ENCODE measurements at regions not wholly inside any gene's neighbourhood (a gene's known extent, or its start where the extent isn't known, plus 50 kb on each side); places are given as distances from the start of the nearest gene placed in this dataset.
"Not testable (repeated sequence)": the region's sequence is repeated elsewhere in the genome, so short reads cannot be mapped to it uniquely, and the experiment has no call there.

- no peak for DNase-seq
These were observed 123.7 kb upstream of the FAM3C start for GRCh38 chr7:121519548-121520521.

- no peak for DNase-seq
These were observed 121.5 kb upstream of the FAM3C start for GRCh38 chr7:121517591-121517990.

GRCh38 chr7:121516821-121517220, 120.7 kb upstream of the FAM3C start:
- no peak for DNase-seq

GRCh38 chr7:121515630-121516401, 119.7 kb upstream of the FAM3C start:
- DNase-seq = no peak

GRCh38 chr7:121515229-121515628, 119.1 kb upstream of the FAM3C start:
- no peak for DNase-seq

GRCh38 chr7:121513105-121513504, 117.0 kb upstream of the FAM3C start:
- no peak for DNase-seq

GRCh38 chr7:121510858-121511482, 114.9 kb upstream of the FAM3C start:
- no peak for DNase-seq

- no peak for DNase-seq
These were observed 114.2 kb upstream of the FAM3C start for GRCh38 chr7:121510302-121510701.

- no peak for DNase-seq
These were observed 109.6 kb upstream of the FAM3C start for GRCh38 chr7:121505540-121506182.

- DNase-seq = no peak
These were observed 108.9 kb upstream of the FAM3C start for GRCh38 chr7:121505021-121505420.

- DNase-seq = no peak
These were observed 108.4 kb upstream of the FAM3C start for GRCh38 chr7:121504482-121504881.

GRCh38 chr7:121503730-121504129, 107.6 kb upstream of the FAM3C start:
- no peak for DNase-seq

GRCh38 chr7:121503039-121503438, 106.9 kb upstream of the FAM3C start:
- no peak for DNase-seq

GRCh38 chr7:121501566-121501965, 105.5 kb upstream of the FAM3C start:
- no peak for DNase-seq

- DNase-seq = no peak
These were observed 104.4 kb upstream of the FAM3C start for GRCh38 chr7:121500360-121501058.

GRCh38 chr7:121499624-121500023, 103.5 kb upstream of the FAM3C start:
- DNase-seq = no peak

- DNase-seq = no peak
These were observed 102.7 kb upstream of the FAM3C start for GRCh38 chr7:121498816-121499215.

- not testable (repeated sequence) for DNase-seq
These were observed 101.4 kb upstream of the FAM3C start for GRCh38 chr7:121497545-121497944.

- no peak for DNase-seq
These were observed 98.4 kb upstream of the FAM3C start for GRCh38 chr7:121494516-121494915.

- DNase-seq = no peak
These were observed 97.4 kb upstream of the FAM3C start for GRCh38 chr7:121493553-121493952.

- DNase-seq = no peak
These were observed 94.2 kb upstream of the FAM3C start for GRCh38 chr7:121490309-121490708.

GRCh38 chr7:121489440-121489839, 93.3 kb upstream of the FAM3C start:
- DNase-seq = no peak

All from NCI-H1092 (cell line).